ENCODE measurements at regions not wholly inside any gene's neighbourhood (a gene's known extent, or its start where the extent isn't known, plus 50 kb on each side); places are given as distances from the start of the nearest gene placed in this dataset.
A peak's percentile ranks its signal among the peaks of the same experiment; 100 is the strongest.

DNA sequence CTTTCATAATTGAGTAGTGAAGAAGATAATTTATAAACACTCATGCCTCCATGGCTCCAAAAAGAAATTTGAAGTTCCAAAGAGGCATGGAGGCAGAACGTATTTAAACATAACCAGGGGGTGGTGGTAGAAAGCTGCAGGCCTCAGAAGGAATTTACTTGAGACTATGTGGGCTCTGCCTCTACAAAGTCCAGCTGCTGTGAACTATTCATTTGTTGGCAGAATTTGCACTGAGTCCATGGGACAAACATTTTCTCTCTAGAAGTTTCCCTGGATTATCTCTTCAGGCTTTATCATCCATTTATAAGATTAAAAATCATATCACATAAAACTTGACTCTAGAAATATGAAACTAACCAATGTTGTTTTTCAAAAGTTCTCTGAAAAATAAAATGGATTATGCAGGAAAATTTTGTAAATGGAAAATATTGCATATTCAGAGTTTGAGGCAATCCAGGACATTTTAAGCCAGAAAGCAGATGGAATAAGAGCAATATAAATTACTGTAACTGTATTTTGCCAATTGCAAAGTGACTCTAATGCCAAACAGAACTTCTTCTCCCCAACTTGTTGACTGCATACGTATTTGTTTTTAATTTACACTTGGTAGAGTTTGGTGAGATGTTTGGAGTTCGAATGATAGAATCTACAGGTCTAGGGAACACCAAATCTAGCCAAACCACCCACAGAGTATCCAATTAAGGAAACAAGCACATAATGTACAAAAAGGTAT is 258.2 kb downstream of the ENC1 start:
- no peak overlapping the region for H3K4me3 ChIP-seq (replicated peaks in 1 of 2; ENCODE audit: low read depth in 2 of 2, low read length in 2 of 2)
- TF ChIP-seq, protein P1, sequence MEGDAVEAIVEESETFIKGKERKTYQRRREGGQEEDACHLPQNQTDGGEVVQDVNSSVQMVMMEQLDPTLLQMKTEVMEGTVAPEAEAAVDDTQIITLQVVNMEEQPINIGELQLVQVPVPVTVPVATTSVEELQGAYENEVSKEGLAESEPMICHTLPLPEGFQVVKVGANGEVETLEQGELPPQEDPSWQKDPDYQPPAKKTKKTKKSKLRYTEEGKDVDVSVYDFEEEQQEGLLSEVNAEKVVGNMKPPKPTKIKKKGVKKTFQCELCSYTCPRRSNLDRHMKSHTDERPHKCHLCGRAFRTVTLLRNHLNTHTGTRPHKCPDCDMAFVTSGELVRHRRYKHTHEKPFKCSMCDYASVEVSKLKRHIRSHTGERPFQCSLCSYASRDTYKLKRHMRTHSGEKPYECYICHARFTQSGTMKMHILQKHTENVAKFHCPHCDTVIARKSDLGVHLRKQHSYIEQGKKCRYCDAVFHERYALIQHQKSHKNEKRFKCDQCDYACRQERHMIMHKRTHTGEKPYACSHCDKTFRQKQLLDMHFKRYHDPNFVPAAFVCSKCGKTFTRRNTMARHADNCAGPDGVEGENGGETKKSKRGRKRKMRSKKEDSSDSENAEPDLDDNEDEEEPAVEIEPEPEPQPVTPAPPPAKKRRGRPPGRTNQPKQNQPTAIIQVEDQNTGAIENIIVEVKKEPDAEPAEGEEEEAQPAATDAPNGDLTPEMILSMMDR (IDR thresholded peaks at IDR 0.05; ENCODE audit: low read depth, low read length) = no peak
- peak in 1 of 2 donors; percentile 38 for DNase-seq (ENCODE audit: low read depth in 2 of 2)

DNA sequence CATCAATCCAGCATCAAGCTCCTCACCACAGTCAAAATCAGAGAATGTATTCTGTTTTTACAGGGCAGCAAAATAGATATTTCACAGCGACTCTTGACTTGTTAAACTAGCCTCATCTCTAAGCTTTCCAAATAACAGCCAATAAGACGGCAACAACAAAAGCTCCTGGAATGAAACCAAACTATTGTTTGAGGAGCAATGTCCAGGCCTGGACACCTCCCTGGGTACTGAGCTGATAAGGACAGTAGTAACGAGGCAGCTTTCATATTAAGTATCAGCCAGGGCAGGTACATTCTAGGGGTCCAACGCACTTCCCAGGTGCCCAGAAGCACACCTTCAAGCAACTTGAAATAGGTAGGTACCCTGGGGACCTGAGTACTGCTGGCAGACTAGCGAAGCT is 260.3 kb downstream of the ENC1 start:
- DNase-seq (ENCODE audit: low read depth in 2 of 2) = no peak
- no peak overlapping the region for H3K4me3 ChIP-seq (replicated peaks in 1 of 2; ENCODE audit: low read depth in 2 of 2, low read length in 2 of 2)
- TF ChIP-seq, protein P1 (IDR thresholded peaks at IDR 0.05; ENCODE audit: low read depth, low read length) = no peak

DNA sequence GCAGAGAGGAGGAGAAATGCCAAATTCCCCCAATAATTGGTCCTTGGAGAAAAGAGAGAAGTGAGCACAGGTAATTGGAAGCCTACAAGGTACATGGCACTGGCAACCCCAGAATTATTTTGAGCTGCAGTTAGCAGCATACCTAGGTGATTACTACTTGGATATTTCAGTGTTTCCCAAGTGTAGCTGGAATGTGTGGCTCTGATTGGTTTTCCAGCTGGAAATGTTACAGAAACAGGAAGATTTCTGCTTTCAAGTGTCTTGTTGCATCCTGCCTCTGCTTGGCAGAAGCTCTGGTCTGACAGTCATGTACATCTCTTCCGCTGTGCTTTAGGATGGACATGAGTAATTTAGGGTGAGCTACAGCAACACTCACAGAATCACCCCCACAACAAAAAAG is 262.1 kb downstream of the ENC1 start:
- TF ChIP-seq, protein P1 (IDR thresholded peaks at IDR 0.05; ENCODE audit: low read depth, low read length) = no peak
- no peak overlapping the region for H3K4me3 ChIP-seq (replicated peaks in 1 of 2; ENCODE audit: low read depth in 2 of 2, low read length in 2 of 2)
- DNase-seq (ENCODE audit: low read depth in 2 of 2) = no peak

DNA sequence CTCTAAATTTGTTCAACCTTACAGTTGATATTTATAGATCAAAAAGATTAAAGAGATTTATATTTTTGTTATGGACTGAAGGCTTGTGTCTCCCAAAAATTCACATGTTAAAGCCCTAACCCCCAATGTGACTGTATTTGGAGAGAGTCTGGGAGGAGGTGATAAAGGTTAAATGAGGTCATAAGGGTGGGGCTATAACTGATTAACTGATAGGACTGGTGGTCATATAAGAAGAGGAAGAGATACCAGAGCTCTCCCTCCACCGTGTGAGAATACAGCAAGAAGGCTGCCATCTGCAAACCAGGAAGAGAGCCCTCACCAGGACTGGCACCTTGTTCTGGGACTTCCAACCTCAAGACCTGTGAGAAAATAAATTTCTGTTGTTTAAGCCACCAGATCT is 264.3 kb downstream of the ENC1 start:
- DNase-seq (ENCODE audit: low read depth in 2 of 2) = no peak
- TF ChIP-seq, protein P1 (IDR thresholded peaks at IDR 0.05; ENCODE audit: low read depth, low read length) = no peak
- H3K4me3 ChIP-seq (replicated peaks in 1 of 2; ENCODE audit: low read depth in 2 of 2, low read length in 2 of 2) = no peak overlapping the region

DNA sequence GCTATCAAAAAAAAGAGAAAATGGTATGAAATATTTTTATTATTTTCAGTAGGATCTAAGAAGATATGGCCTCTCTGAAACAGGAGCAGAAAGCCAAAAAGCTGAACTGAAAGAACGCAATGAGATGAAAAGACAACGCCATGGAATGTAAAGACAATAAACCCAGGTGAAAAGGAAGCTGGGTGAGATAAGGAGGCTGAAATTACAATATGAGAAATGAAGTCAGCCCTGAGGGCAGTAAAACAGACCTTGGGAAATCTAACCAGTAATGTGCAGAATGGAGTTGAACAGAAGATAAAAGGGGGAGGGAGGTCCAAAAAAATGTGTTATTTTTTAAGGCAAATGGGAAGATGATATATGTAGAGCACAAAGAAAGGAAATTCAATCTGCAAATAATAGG is 265.3 kb downstream of the ENC1 start:
- H3K4me3 ChIP-seq (replicated peaks in 1 of 2; ENCODE audit: low read depth in 2 of 2, low read length in 2 of 2) = no peak overlapping the region
- TF ChIP-seq, protein P1 (IDR thresholded peaks at IDR 0.05; ENCODE audit: low read depth, low read length) = no peak
- DNase-seq (ENCODE audit: low read depth in 2 of 2) = no peak

DNA sequence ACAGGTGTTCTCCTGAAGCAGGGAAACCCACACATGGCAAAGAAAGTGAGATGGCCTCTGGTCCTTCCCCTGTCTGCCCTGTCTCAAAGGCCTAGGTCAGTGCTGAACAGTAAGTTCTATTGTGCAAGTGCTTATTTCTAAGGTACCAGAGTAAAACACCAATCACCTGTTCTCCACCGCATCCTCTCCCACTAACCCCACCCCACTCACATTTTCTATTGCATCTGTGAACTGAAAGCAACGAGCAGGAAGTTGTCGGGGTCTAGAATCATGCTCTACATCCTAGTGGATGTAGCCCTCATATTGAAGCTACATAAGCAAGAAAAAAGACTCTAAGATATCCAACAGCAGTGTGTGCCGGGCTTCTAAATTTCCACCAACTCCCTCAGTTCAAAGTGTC is 265.9 kb downstream of the ENC1 start:
- TF ChIP-seq, protein P1 (IDR thresholded peaks at IDR 0.05; ENCODE audit: low read depth, low read length) = no peak
- H3K4me3 ChIP-seq (replicated peaks in 1 of 2; ENCODE audit: low read depth in 2 of 2, low read length in 2 of 2) = no peak overlapping the region
- DNase-seq (ENCODE audit: low read depth in 2 of 2) = no peak

DNA sequence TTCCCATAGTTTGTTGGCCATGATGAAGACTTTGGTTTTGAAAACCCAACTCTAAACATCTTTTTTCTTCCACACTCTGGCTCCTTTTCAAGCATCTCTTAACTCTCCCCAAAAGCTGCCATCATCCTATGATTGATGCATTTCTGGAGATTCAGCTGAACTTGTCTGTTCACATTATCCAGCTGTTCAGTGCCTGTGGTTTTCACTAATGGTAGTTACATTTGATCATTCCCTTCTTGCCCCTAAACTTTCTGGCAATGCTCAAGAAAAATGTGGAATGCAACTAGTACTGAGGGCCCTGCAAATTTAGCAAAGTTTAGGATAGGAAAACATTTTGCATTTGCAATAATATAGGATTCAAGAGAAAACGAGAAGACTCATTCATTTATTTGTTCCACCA is 267.5 kb downstream of the ENC1 start:
- no peak overlapping the region for H3K4me3 ChIP-seq (replicated peaks in 1 of 2; ENCODE audit: low read depth in 2 of 2, low read length in 2 of 2)
- DNase-seq (ENCODE audit: low read depth in 2 of 2) = no peak
- TF ChIP-seq, protein P1 (IDR thresholded peaks at IDR 0.05; ENCODE audit: low read depth, low read length) = no peak

Data from cardiac fibroblast (primary cell).